Lung (tissue), 11 donors: ENCODE measurements at regions not wholly inside any gene's neighbourhood (a gene's known extent, or its start where the extent isn't known, plus 50 kb on each side); places are given as distances from the start of the nearest gene placed in this dataset.

Experiments
- ATAC-seq: fragments of 200-7000 bp; cut with Tn5 transposase; one replicate; pipeline ENCODE4 v1.9.1; 2020; ENCODE audit warnings: moderate number of reproducible peaks; ENCODE audit not compliant: insufficient read depth, low FRiP score
- DNase-seq, 3 donors: peaks; one replicate each; pipeline ENCODE4 v3.0.0-alpha.2; 2013 to 2017
- H3K27ac ChIP-seq, 2 donors: one replicate each; pipeline ENCODE4 v1.5.1; 2013; ENCODE audit warnings: mild to moderate bottlenecking in 2 of 2, moderate library complexity in 2 of 2, control low read depth in 1 of 2, inconsistent platforms in 1 of 2, low read depth in 1 of 2, low read length in 1 of 2
- H3K27me3 ChIP-seq, 3 donors: one replicate each; pipeline ENCODE4 v1.5.1; 2013; ENCODE audit warnings: low read length in 2 of 3; ENCODE audit not compliant: control insufficient read depth in 3 of 3, insufficient read depth in 3 of 3
- H3K36me3 ChIP-seq, 4 donors: one replicate each; pipeline ENCODE4 v1.5.1; 2013; ENCODE audit warnings: low read length in 4 of 4, mild to moderate bottlenecking in 1 of 4, moderate library complexity in 1 of 4; ENCODE audit not compliant: control insufficient read depth in 4 of 4, insufficient read depth in 4 of 4
- H3K4me1 ChIP-seq, 5 donors: one replicate each; pipeline ENCODE4 v1.5.1; 2013; ENCODE audit warnings: low read length in 5 of 5, mild to moderate bottlenecking in 2 of 5, moderate library complexity in 1 of 5; ENCODE audit not compliant: control insufficient read depth in 5 of 5, insufficient read depth in 5 of 5
- H3K4me3 ChIP-seq: one replicate; pipeline ENCODE4 v1.5.1; 2013; ENCODE audit warnings: mild to moderate bottlenecking, control low read depth, moderate library complexity
- H3K9ac ChIP-seq, 2 donors: one replicate each; pipeline ENCODE4 v1.5.1; 2013; ENCODE audit warnings: low read length in 2 of 2, control low read depth in 1 of 2; ENCODE audit not compliant: insufficient read depth in 1 of 2
- H3K9me3 ChIP-seq, 4 donors: one replicate each; pipeline ENCODE4 v1.5.1; 2013; ENCODE audit warnings: low read length in 3 of 4, mild to moderate bottlenecking in 1 of 4, moderate library complexity in 1 of 4; ENCODE audit not compliant: control insufficient read depth in 4 of 4, insufficient read depth in 3 of 4
- CTCF ChIP-seq: IDR thresholded peaks from 2 replicates; pipeline ENCODE4 v1.5.1; 2012; ENCODE audit warnings: mild to moderate bottlenecking; ENCODE audit errors: control extremely low read depth, extremely low read depth
- WGBS, 2 donors: extraction: QIAGEN DNeasy Blood & Tissue Kit; methylation state at CpG; one replicate each; pipeline ENCODE4 v1.1.7; 2013; 5-methylcytosine and 5-hydroxymethylcytosine counted together
- donor health status: control.
- donor health status: control.
- donor health status: Bipolar disorder and iron deficiency.
- donor health status: healthy.
- donor health status: DM: yes; HTN: yes; CAD: no.

- no peak overlapping the region for H3K27ac ChIP-seq
- WGBS, 2 donors = 86 to 95% methylated on average over 6 of the region's 6 CpGs
- H3K4me1 ChIP-seq = peaks cover 0 to 22% (median 6%) of the 10 kb centered on the region in 5 donors
- peaks cover 0 to 10% (median 0%) of the 10 kb centered on the region in 3 donors for H3K27me3 ChIP-seq
- H3K9ac ChIP-seq = no peak overlapping the region
- no peak overlapping the region for H3K4me3 ChIP-seq
- H3K9me3 ChIP-seq = no peaks in the 10 kb centered on the region
- no peak for TF ChIP-seq CTCF
- no peaks in the 10 kb centered on the region for H3K36me3 ChIP-seq
- ATAC-seq = no peak
- no peak for DNase-seq
Measured at GRCh38 chr5:135233477-135233876, 165.6 kb downstream of the MACROH2A1 start.

- H3K4me3 ChIP-seq = no peak overlapping the region
- ATAC-seq (no peak), DNase-seq (no peak)
- TF ChIP-seq CTCF = no peak
- WGBS, 2 donors = 65 to 78% methylated on average over 8 of the region's 8 CpGs
- no peaks in the 10 kb centered on the region for H3K9me3 ChIP-seq
- peaks cover 0 to 21% (median 6%) of the 10 kb centered on the region in 5 donors for H3K4me1 ChIP-seq
- H3K27me3 ChIP-seq = peaks cover 0 to 10% (median 0%) of the 10 kb centered on the region in 3 donors
- H3K9ac ChIP-seq = no peak overlapping the region
- H3K27ac ChIP-seq = peak overlapping the region in 1 of 2 donors; percentile 9
- no peaks in the 10 kb centered on the region for H3K36me3 ChIP-seq
Measured at GRCh38 chr5:135232958-135233357, 166.1 kb downstream of the MACROH2A1 start.

GRCh38 chr5:135231289-135231688 is 167.7 kb downstream of the MACROH2A1 start:
- TF ChIP-seq CTCF = no peak
- no peaks in the 10 kb centered on the region for H3K9me3 ChIP-seq
- DNase-seq (no peak), ATAC-seq (peak; percentile 24)
- WGBS, 2 donors = 75 to 93% methylated on average over 2 of the region's 2 CpGs
- H3K4me3 ChIP-seq = no peak overlapping the region
- no peak overlapping the region for H3K27ac ChIP-seq
- no peak overlapping the region for H3K9ac ChIP-seq
- peaks cover 0 to 6% (median 0%) of the 10 kb centered on the region in 3 donors for H3K27me3 ChIP-seq
- H3K4me1 ChIP-seq = peaks cover 0 to 16% (median 6%) of the 10 kb centered on the region in 5 donors
- H3K36me3 ChIP-seq = no peaks in the 10 kb centered on the region
